C4-2B (cell line): ENCODE measurements at regions not wholly inside any gene's neighbourhood (a gene's known extent, or its start where the extent isn't known, plus 50 kb on each side); places are given as distances from the start of the nearest gene placed in this dataset.

Experiments used
- H3K27ac ChIP-seq: fragments of 450-650 bp; 2 replicates; pipeline ENCODE4 v1.5.1; 2017
- CTCF ChIP-seq: fragments of 450-650 bp; conservative IDR thresholded peaks from 2 replicates; pipeline ENCODE4 v1.5.1; 2017; ENCODE audit warnings: mild to moderate bottlenecking
- ZFX ChIP-seq: fragments of 450-650 bp; IDR thresholded peaks from 2 replicates; pipeline ENCODE4 v1.6.1; 2017

GRCh38 chr13:106401081-106401480 lies 134.4 kb downstream of the EFNB2 start:
- no peak for TF ChIP-seq ZFX
- no peak for TF ChIP-seq CTCF

GRCh38 chr13:106400289-106400688 lies 135.2 kb downstream of the EFNB2 start:
- no peak overlapping the region for H3K27ac ChIP-seq
- TF ChIP-seq CTCF (no peak), ZFX (no peak)

More at GRCh38 chr13:106401081-106401480, 134.4 kb downstream of the EFNB2 start:
- no peak overlapping the region for H3K27ac ChIP-seq

- no peak overlapping the region for H3K27ac ChIP-seq
- TF ChIP-seq CTCF = no peak
- no peak for TF ChIP-seq ZFX
These were observed 137.2 kb downstream of the EFNB2 start for GRCh38 chr13:106398289-106398688.

GRCh38 chr13:106393776-106394175 lies 141.7 kb downstream of the EFNB2 start:
- no peak overlapping the region for H3K27ac ChIP-seq
- TF ChIP-seq CTCF (no peak), ZFX (no peak)

- TF ChIP-seq ZFX = no peak
- no peak for TF ChIP-seq CTCF
- no peak overlapping the region for H3K27ac ChIP-seq
These were observed 143.8 kb downstream of the EFNB2 start for GRCh38 chr13:106391681-106392080.

- TF ChIP-seq ZFX (no peak), CTCF (no peak)
- H3K27ac ChIP-seq = no peak overlapping the region
These were observed 144.2 kb downstream of the EFNB2 start for GRCh38 chr13:106391271-106391670.

GRCh38 chr13:106390367-106390766 lies 145.1 kb downstream of the EFNB2 start:
- TF ChIP-seq CTCF (no peak), ZFX (no peak)

GRCh38 chr13:106385654-106386053 lies 149.8 kb downstream of the EFNB2 start:
- no peak overlapping the region for H3K27ac ChIP-seq
- TF ChIP-seq ZFX (no peak), CTCF (no peak)

More at GRCh38 chr13:106390367-106390766, 145.1 kb downstream of the EFNB2 start:
- no peak overlapping the region for H3K27ac ChIP-seq
